Coronary artery (tissue), 2 donors: ENCODE measurements at regions not wholly inside any gene's neighbourhood (a gene's known extent, or its start where the extent isn't known, plus 50 kb on each side); places are given as distances from the start of the nearest gene placed in this dataset.
"Not testable (repeated sequence)": the region's sequence is repeated elsewhere in the genome, so short reads cannot be mapped to it uniquely, and the experiment has no call there.

Experiments used
- DNase-seq: peaks from one replicate; pipeline ENCODE4 v3.0.0-alpha.2; 2017; ENCODE audit warnings: low spot score
- H3K27ac ChIP-seq, 2 donors: fragments of 200-600 bp; sonication (generic); one replicate each; pipeline ENCODE4 v1.5.1; 2016 to 2019
- H3K4me3 ChIP-seq: fragments of 200-600 bp; sonication (generic); 2 replicates; pipeline ENCODE4 v1.5.1; 2016; ENCODE audit warnings: mild to moderate bottlenecking, moderate library complexity
- TF ChIP-seq, protein P1 (sequence below): fragments of 200-600 bp; sonication (generic); IDR thresholded peaks from one replicate; pipeline ENCODE4 v1.5.1; 2019; ENCODE audit warnings: antibody characterized with exemption

DNA sequence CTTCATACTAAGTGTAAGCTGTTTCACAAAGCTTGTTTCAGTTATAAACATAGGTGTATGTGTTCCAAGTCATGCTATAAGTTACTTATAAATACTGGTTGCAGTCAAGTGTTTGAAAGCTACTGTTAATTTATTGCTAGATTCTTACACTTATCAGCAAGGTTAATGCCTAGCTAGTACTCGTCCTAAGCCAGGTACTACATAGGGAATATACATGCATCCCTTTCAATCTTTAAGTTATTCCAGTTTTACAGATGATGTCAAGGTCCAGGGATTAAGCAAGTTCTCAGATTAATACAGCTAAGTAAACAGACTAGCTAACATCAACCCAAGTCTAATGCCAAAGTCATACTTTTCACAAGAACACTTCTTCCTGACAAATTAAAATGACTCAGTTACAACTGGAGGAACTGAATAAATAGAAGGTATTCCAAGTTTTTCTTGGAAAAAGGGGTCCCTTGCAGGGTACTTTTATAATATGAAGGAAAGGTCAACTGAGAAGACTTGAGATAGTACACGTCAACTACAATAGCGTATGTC lies 652.2 kb upstream of the USP24 start:
- Histone ChIP-seq H3K27ac (no peak overlapping the region), H3K4me3 (no peak overlapping the region)
- TF ChIP-seq, protein P1, sequence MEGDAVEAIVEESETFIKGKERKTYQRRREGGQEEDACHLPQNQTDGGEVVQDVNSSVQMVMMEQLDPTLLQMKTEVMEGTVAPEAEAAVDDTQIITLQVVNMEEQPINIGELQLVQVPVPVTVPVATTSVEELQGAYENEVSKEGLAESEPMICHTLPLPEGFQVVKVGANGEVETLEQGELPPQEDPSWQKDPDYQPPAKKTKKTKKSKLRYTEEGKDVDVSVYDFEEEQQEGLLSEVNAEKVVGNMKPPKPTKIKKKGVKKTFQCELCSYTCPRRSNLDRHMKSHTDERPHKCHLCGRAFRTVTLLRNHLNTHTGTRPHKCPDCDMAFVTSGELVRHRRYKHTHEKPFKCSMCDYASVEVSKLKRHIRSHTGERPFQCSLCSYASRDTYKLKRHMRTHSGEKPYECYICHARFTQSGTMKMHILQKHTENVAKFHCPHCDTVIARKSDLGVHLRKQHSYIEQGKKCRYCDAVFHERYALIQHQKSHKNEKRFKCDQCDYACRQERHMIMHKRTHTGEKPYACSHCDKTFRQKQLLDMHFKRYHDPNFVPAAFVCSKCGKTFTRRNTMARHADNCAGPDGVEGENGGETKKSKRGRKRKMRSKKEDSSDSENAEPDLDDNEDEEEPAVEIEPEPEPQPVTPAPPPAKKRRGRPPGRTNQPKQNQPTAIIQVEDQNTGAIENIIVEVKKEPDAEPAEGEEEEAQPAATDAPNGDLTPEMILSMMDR = no peak
- no peak for DNase-seq

DNA sequence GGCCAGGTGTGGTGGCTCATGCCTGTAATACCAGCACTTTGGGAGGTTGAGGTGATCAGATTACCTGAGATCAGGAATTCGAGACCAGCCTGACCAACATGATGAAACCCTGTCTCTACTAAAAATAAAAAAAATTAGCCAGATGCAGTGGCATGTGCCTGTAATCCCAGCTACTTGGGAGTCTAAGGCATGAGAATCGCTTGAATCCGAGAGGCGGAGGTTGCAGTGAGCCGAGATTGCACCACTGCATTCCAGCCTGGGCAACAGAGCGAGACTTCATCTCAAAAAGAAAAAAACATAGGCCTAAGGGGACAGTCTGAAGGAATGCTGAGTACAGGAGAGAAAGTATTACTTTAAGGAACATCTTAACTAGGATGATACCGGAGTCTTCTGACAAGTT lies 650.6 kb upstream of the USP24 start:
- H3K4me3 ChIP-seq, DNase-seq, H3K27ac ChIP-seq: not testable (repeated sequence)

DNA sequence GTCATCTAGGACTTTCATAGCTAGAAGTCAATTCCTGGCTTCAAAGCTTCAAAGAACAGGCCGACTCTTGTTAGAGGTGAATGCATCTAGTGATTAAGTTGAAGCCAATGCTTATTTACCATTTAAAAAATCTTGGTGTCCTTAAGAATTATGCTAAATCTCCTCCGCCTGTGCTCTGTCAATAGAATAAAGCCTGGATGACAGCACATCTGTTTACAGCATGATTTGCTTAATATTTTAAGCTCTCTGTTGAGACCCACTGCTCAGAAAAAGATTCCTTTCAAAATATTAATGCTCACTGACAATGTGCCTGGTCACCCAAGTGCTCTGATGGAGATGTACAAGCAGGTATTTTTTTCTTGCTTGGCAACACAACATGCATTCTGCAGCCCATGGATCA lies 649.1 kb upstream of the USP24 start:
- H3K4me3 ChIP-seq = no peak overlapping the region
- TF ChIP-seq, protein P1 = no peak
- H3K27ac ChIP-seq = no peak overlapping the region
- no peak for DNase-seq

DNA sequence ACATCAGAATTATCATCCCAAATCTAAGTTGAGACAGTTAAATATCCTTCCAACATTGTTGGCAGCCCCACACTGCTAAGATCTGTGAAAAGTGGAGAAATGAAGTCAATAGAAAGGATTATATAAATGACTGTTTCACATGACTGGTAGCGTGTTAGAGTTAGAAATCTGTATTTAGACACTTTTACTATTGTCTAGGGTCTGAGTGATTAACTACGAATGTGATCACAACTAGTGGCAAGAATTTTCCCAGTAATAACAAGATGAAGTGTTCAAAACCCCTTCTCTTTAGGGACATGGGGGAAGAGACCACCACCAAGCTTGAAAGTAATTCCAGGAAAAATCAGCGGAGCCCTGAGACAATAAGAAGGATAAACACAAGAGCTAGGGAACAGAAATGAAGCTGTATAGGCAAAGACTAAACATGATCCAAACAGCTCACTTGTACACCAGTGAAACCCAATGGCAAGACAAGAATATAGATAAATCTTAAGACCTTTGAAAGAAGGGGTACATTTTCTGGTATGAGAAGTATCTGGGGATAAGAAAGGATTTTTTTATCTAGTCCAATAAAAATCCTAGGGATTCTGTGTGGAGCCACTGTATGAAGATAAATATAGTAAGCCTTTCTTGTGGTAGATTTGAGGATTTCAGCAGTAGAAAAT lies 646.6 kb upstream of the USP24 start:
- no peak for DNase-seq
- TF ChIP-seq, protein P1 = no peak
- Histone ChIP-seq H3K4me3 (no peak overlapping the region), H3K27ac (no peak overlapping the region)

DNA sequence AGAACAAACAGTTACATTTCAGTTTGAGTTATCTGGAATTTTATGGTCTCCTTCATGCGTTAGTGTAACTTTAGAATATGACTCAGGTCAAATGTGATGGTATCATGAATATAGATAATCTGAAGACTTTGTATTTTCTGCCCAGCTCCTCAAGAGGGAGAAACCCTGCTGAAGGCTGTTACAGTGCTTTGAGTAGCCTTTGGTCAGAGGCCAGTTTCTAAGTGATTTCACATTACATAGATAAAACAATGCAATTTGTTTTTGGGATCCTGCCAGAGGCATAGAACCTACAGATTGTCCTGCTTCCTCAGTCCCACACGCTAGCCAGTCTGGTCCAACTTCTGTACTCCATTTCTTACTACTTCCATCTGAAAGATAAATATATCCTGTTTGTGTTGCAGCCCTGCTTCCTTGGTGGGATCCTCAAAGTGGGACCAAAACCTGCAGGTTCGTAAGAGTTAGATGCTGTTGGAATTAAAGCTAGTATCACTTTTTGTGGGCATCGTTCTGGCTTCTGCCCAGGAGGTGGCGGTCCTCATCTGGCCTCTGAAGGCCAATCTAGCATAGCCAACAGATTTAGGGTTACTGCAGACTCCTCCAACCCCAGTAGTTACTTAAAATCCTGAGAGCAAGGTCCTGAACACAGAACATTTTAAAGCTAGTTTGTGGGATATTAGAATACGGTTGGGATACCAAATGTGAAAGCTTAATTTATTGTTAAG lies 645.8 kb upstream of the USP24 start:
- TF ChIP-seq, protein P1 = no peak
- H3K27ac ChIP-seq = no peak overlapping the region
- DNase-seq = no peak
- H3K4me3 ChIP-seq = no peak overlapping the region

DNA sequence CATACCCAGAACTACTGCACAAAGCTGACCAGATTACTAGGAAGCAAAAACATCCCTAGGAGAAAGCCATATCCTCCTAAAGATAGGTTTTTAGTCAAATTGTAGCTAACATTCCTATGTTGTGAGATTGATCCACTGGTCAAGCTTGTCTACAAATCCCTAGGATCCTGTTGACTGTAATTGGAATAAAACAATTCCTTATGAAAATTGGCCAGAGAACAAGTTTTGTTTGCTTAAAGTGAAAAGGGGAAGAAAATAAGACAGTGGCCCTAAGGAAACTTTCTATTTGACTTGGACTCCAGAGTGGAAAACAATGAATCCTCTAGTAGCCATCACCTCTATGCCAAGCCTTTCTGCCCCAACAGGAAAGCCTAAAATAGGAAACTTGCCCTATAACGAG lies 645.2 kb upstream of the USP24 start:
- DNase-seq = no peak
- no peak overlapping the region for H3K27ac ChIP-seq
- no peak overlapping the region for H3K4me3 ChIP-seq
- TF ChIP-seq, protein P1 = no peak

DNA sequence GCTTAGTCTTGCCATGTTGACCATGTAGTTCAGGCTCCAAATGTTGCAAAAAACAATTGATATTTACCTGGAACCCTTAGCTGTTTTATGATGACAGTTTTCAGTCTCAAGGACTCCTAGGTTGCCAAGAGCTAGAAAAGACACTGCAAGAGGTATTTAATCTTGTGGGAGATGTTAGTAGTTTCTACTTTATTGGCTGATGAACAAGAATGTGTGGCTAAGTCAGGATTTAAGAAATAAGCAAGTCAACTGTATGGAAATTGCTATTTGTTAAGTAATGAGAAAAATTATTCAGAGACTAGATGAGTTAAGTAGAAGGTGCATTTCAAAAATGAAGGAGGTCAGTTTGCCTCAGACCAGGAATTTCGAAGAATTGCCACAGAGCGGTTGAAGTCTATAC lies 639.7 kb upstream of the USP24 start:
- TF ChIP-seq, protein P1 = no peak
- H3K27ac ChIP-seq = no peak overlapping the region
- H3K4me3 ChIP-seq = no peak overlapping the region
- DNase-seq = no peak
